CD4-positive, alpha-beta T cell (primary cell): ENCODE measurements at regions not wholly inside any gene's neighbourhood (a gene's known extent, or its start where the extent isn't known, plus 50 kb on each side); places are given as distances from the start of the nearest gene placed in this dataset.

Experiments used
- ATAC-seq: fragments of 200-7000 bp; cut with Tn5 transposase; one replicate; pipeline ENCODE4 v1.10.0; 2022; ENCODE audit warnings: mild to moderate bottlenecking; ENCODE audit not compliant: poor library complexity
- CTCF ChIA-PET: fragments of 350-600 bp; sonication (Branson Sonifier 250); formaldehyde crosslinking; loops from one replicate; lab custom pipeline; 2021; ENCODE audit warnings: antibody characterized with exemption, inconsistent platforms; lab: Charles Lee
- POLR2A ChIA-PET: fragments of 350-600 bp; sonication (Branson Sonifier 250); formaldehyde crosslinking; loops from one replicate; lab custom pipeline; 2021; ENCODE audit warnings: antibody characterized with exemption, inconsistent platforms; lab: Charles Lee
- DNase-seq, 14 experiments: peaks; one replicate each; pipeline ENCODE4 v3.0.0-alpha.2; 2013 to 2020; ENCODE audit warnings: mixed read lengths in 2 of 14
- H3K27ac ChIP-seq, 2 donors: one replicate each; pipeline versions ENCODE4 v1.5.1 to v1.7.0; 2013; ENCODE audit warnings: low read length in 2 of 2, low read depth in 1 of 2, mild to moderate bottlenecking in 1 of 2
- H3K27me3 ChIP-seq, 2 experiments: 1 replicate in 1 of 2; 2 replicates in 1 of 2; pipeline versions ENCODE4 v1.6.1 to v1.7.0; 2013; ENCODE audit warnings: low read length in 2 of 2, control low read depth in 1 of 2, mild to moderate bottlenecking in 1 of 2, moderate library complexity in 1 of 2; ENCODE audit not compliant: insufficient read depth in 2 of 2, control insufficient read depth in 1 of 2
- H3K36me3 ChIP-seq: one replicate; pipeline ENCODE4 v1.6.1; 2013; ENCODE audit warnings: low read length, control low read depth; ENCODE audit not compliant: insufficient read depth
- H3K4me1 ChIP-seq: one replicate; pipeline ENCODE4 v1.6.1; 2013; ENCODE audit warnings: low read length, control low read depth; ENCODE audit not compliant: insufficient read depth
- H3K4me3 ChIP-seq: one replicate; pipeline ENCODE4 v1.5.1; 2013; ENCODE audit warnings: mild to moderate bottlenecking, low read length, moderate library complexity
- H3K9me3 ChIP-seq, 2 experiments: 1 replicate in 1 of 2; 2 replicates in 1 of 2; pipeline versions ENCODE4 v1.6.1 to v1.7.0; 2013; ENCODE audit warnings: low read length in 2 of 2, mild to moderate bottlenecking in 2 of 2, control low read depth in 1 of 2, moderate library complexity in 1 of 2; ENCODE audit not compliant: control insufficient read depth in 1 of 2, insufficient read depth in 1 of 2
- H3K27ac Mint-ChIP-seq: one replicate; pipeline ENCODE4 v1.8.0; 2020; ENCODE audit warnings: mixed read lengths
- H3K27me3 Mint-ChIP-seq: one replicate; pipeline ENCODE4 v1.8.0; 2021; ENCODE audit warnings: mixed read lengths
- H3K36me3 Mint-ChIP-seq: one replicate; pipeline ENCODE4 v1.8.0; 2021; ENCODE audit warnings: low read depth, mixed read lengths
- H3K4me1 Mint-ChIP-seq: one replicate; pipeline ENCODE4 v1.8.0; 2021; ENCODE audit warnings: low read depth, mixed read lengths
- H3K4me3 Mint-ChIP-seq: one replicate; pipeline ENCODE4 v1.8.0; 2020; ENCODE audit warnings: mild to moderate bottlenecking, mixed read lengths
- H3K9me3 Mint-ChIP-seq: one replicate; pipeline ENCODE4 v1.8.0; 2020; ENCODE audit warnings: mixed read lengths
- intact Hi-C, 2 experiments: fragments of 100-400 bp; cut with DNase I in 1 of 2; cut with micrococcal nuclease in 1 of 2; formaldehyde crosslinking; loops; one replicate each; pipeline versions ENCODE4 v1.15.1 to v1.9.0; 2023 to 2025; cut with DNase I, micrococcal nuclease
- TF ChIP-seq, protein P1 (sequence below): fragments of 200-600 bp; IDR thresholded peaks from one replicate; pipeline ENCODE4 v1.8.0; 2022; ENCODE audit warnings: antibody characterized with exemption, mild to moderate bottlenecking

DNA sequence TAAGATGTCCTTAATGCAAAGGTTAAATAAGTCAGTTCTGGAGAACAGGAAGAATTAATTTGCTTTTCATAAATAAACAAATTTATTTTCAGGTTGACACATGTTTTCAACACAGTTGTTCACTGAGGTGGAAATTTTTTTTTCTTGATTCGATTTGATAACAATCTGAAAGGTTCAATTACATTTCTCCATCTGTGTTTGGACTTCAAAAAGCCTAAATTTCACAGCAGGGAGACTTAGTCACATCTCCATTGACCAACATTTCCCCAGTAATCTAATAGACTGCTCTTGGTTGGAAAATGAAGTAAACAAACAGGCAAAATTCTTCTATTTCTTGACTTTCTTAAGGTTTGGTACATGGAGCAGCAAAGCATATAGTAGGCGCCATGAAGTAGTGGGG, 134.9 kb upstream of the CPNE8 start:
- Histone ChIP-seq H3K9me3 (no peaks in the 10 kb centered on the region), H3K36me3 (no peaks in the 10 kb centered on the region), H3K27ac (no peak overlapping the region), H3K27me3 (no peaks in the 10 kb centered on the region), H3K4me3 (no peak overlapping the region), H3K4me1 (no peaks in the 10 kb centered on the region)
- H3K4me1 Mint-ChIP-seq: no peaks in the 10 kb centered on the region
- no peaks in the 10 kb centered on the region for H3K27me3 Mint-ChIP-seq
- ATAC-seq (no peak), DNase-seq (no peak)
- H3K36me3 Mint-ChIP-seq: no peaks in the 10 kb centered on the region
- no peak overlapping the region for H3K27ac Mint-ChIP-seq
- intact Hi-C loops: no loop called here
- TF ChIP-seq, protein P1, sequence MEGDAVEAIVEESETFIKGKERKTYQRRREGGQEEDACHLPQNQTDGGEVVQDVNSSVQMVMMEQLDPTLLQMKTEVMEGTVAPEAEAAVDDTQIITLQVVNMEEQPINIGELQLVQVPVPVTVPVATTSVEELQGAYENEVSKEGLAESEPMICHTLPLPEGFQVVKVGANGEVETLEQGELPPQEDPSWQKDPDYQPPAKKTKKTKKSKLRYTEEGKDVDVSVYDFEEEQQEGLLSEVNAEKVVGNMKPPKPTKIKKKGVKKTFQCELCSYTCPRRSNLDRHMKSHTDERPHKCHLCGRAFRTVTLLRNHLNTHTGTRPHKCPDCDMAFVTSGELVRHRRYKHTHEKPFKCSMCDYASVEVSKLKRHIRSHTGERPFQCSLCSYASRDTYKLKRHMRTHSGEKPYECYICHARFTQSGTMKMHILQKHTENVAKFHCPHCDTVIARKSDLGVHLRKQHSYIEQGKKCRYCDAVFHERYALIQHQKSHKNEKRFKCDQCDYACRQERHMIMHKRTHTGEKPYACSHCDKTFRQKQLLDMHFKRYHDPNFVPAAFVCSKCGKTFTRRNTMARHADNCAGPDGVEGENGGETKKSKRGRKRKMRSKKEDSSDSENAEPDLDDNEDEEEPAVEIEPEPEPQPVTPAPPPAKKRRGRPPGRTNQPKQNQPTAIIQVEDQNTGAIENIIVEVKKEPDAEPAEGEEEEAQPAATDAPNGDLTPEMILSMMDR: no peak
- H3K9me3 Mint-ChIP-seq: no peaks in the 10 kb centered on the region
- ChIA-PET POLR2A (no interaction called here), CTCF (no interaction called here)
- H3K4me3 Mint-ChIP-seq: no peak overlapping the region

DNA sequence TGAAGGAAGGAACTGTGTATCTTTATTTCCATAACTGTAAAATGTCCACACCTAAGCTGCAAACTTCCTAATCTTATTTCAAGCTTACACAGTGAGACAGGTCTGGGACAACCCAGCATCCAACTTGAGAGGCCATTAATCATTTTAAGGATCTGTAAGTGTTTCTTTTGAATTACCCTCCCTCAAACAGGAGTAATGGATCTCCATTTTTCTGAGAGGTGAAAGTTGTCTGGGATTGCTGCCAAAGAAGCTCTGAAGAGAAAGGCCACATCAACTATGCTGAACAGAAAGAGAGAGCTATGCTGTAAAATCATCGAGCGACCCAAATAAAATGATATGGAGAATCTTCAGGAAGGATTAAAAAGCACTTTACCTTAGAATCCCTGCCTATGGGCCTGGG, 131.7 kb upstream of the CPNE8 start:
- Mint-ChIP-seq H3K27me3 (no peaks in the 10 kb centered on the region), H3K36me3 (no peaks in the 10 kb centered on the region), H3K4me3 (no peak overlapping the region), H3K9me3 (no peaks in the 10 kb centered on the region), H3K4me1 (no peaks in the 10 kb centered on the region), H3K27ac (no peak overlapping the region)
- ATAC-seq: no peak
- POLR2A ChIA-PET: no interaction called here
- Histone ChIP-seq H3K27ac (no peak overlapping the region), H3K27me3 (no peaks in the 10 kb centered on the region), H3K9me3 (peaks cover 0 to 3% of the 10 kb centered on the region in 2 experiments), H3K4me1 (no peaks in the 10 kb centered on the region), H3K4me3 (no peak overlapping the region), H3K36me3 (no peaks in the 10 kb centered on the region)
- CTCF ChIA-PET: no interaction called here
- TF ChIP-seq, protein P1: no peak
- DNase-seq: no peak
- intact Hi-C loops: no loop called here

DNA sequence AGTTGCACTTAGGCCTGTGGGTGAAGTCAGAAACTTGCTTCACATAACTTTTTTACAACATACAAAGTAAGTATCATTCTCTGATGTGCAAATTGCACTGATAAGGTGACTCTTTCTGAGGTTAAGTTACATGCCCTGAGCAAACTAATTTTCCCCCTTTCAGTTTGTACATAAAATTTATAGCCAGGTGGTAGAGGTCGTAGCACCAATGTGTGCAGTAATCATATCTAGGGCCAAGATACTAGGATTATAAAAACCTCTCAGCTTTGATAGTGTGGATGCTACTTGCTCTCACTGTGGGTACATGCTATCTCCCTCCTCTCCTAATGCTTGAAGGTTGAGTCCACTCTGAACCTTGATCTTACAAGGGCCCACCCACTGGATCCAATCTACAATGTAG, 130.7 kb upstream of the CPNE8 start:
- POLR2A ChIA-PET: no interaction called here

More for the DNA sequence above, 130.7 kb upstream of the CPNE8 start:
- no peak overlapping the region for H3K4me3 ChIP-seq
- TF ChIP-seq, protein P1: no peak
- no peaks in the 10 kb centered on the region for H3K9me3 Mint-ChIP-seq
- DNase-seq (no peak), ATAC-seq (no peak)
- no peaks in the 10 kb centered on the region for H3K36me3 ChIP-seq
- no peak overlapping the region for H3K27ac Mint-ChIP-seq
- CTCF ChIA-PET: no interaction called here
- H3K4me3 Mint-ChIP-seq: no peak overlapping the region
- H3K27ac ChIP-seq: no peak overlapping the region
- H3K4me1 Mint-ChIP-seq: no peaks in the 10 kb centered on the region
- no peaks in the 10 kb centered on the region for H3K36me3 Mint-ChIP-seq
- H3K27me3 ChIP-seq: no peaks in the 10 kb centered on the region
- intact Hi-C loops: no loop called here
- H3K27me3 Mint-ChIP-seq: no peaks in the 10 kb centered on the region
- peaks cover 0 to 3% of the 10 kb centered on the region in 2 experiments for H3K9me3 ChIP-seq
- no peaks in the 10 kb centered on the region for H3K4me1 ChIP-seq
